ENCODE measurements at regions not wholly inside any gene's neighbourhood (a gene's known extent, or its start where the extent isn't known, plus 50 kb on each side); places are given as distances from the start of the nearest gene placed in this dataset.
A peak's percentile ranks its signal among the peaks of the same experiment; 100 is the strongest.

GRCh38 chr18:44123743-44124142 lies 556.9 kb upstream of the SETBP1 start:
- no peak for DNase-seq

GRCh38 chr18:44125446-44125845 lies 555.2 kb upstream of the SETBP1 start:
- ATAC-seq (ENCODE audit: poor library complexity) (no peak), DNase-seq (no peak)
- intact Hi-C loops (cut with DNase I) = no loop called here

More at GRCh38 chr18:44123743-44124142, 556.9 kb upstream of the SETBP1 start:
- intact Hi-C loops (cut with DNase I) = no loop called here
- ATAC-seq (ENCODE audit: poor library complexity) = no peak

DNA sequence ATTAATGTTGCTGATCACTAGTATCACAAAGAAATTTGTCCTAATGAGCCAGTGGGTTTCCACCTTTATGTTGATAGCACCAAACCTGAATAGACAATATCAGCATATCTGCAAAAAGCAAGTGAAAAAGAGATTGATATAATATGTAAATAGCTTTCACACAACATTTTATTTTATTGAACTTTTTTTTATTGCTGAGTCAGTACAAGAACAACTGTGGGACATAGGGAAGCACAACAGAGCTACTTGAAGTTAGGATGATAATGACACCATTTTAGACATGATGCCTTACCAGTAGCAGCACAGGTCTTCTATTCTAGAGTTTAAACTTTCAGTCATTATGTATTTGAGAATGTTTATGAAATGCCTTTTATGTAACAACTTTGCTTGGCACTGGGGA lies 554.1 kb upstream of the SETBP1 start:
- DNase-seq (no peak), ATAC-seq (ENCODE audit: poor library complexity) (no peak)
- intact Hi-C loops (cut with DNase I) = no loop called here

DNA sequence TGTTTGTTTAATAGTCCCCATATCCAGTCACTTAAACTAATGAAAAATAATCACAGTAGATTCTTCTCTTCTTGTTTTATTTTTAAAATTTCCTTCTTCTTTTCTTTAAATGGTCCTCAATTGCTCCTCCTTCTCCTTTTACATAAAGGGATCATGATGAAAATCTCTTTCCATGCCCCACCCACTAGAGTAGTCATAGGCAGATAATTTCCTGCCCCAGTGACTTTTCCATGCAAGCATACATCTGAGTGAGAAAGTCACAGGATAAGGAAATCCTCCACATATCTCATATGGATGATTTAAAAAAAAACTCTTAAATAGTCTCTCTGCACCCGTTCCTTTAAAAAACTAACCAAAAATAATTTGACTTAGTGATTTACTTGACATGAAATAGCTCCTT lies 552.3 kb upstream of the SETBP1 start:
- ATAC-seq (ENCODE audit: poor library complexity) (no peak), DNase-seq (no peak)
- intact Hi-C loops (cut with DNase I) = no loop called here

DNA sequence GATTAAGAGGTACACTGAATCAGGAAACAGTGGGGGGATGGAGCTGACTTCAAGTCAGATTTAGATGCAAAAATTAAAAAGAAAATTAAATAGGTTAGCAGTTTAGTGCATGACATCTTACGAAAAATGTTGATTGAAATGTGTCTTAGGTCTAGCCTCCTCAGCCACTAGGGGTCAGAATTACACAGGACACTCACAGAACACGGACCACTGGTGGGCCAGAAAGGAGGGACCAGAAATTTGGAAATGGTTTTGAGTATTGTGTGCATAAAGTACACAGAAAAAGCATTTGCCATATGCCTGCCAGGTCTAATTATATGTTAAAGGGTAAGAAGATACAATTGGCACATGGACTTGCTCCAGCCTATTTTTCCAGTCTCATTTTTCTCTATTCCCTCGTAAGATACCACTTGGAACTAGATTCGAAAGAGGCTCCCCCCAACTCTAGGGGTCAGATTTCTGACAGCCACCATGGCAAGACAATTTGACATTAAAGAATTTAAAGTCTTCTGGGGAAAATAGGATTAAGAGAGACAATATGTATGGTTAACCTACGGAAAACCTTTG lies 550.2 kb upstream of the SETBP1 start:
- intact Hi-C loops (cut with DNase I) = loop anchor here (10.0 kb wide), 1 partner anchor 204 kb away; no protein-coding TSS in a partner anchor
- DNase-seq (no peak), ATAC-seq (ENCODE audit: poor library complexity) (peak; percentile 64)

- intact Hi-C loops (cut with DNase I) = loop anchor here (10.0 kb wide), 1 partner anchor 201 kb away; no protein-coding TSS in a partner anchor
- DNase-seq (no peak), ATAC-seq (ENCODE audit: poor library complexity) (no peak)
Measured at GRCh38 chr18:44133483-44133882, 547.2 kb upstream of the SETBP1 start.

- DNase-seq (no peak), ATAC-seq (ENCODE audit: poor library complexity) (no peak)
- intact Hi-C loops (cut with DNase I) = loop anchor here (10.0 kb wide), 1 partner anchor 200 kb away; no protein-coding TSS in a partner anchor
Measured at GRCh38 chr18:44134447-44134846, 546.2 kb upstream of the SETBP1 start.

DNA sequence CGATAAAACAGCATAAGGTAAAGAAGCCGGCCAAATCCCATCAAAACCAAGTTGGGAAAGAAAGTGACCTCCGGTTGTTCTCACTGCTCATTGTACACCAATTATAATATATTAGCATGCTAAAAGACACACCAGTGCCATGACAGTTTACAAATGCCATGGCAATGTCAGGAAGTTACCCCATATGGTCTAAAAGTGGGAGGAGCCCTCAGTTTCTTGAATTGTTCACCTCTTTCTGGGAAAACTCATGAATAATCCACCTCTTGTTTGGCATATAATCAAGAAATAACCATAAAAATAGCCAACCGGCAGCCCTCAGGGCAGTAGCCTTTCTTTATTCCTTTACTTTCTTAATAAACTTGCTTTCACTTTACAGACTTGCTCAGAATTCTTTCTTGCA lies 544.9 kb upstream of the SETBP1 start:
- ATAC-seq (ENCODE audit: poor library complexity) = no peak
- intact Hi-C loops (cut with DNase I) = loop anchor here (10.0 kb wide), 1 partner anchor 199 kb away; no protein-coding TSS in a partner anchor
- DNase-seq = no peak

- intact Hi-C loops (cut with DNase I) = loop anchor here (10.0 kb wide), 1 partner anchor 198 kb away; no protein-coding TSS in a partner anchor
- DNase-seq = no peak
- no peak for ATAC-seq (ENCODE audit: poor library complexity)
Measured at GRCh38 chr18:44136326-44136725, 544.4 kb upstream of the SETBP1 start.

DNA sequence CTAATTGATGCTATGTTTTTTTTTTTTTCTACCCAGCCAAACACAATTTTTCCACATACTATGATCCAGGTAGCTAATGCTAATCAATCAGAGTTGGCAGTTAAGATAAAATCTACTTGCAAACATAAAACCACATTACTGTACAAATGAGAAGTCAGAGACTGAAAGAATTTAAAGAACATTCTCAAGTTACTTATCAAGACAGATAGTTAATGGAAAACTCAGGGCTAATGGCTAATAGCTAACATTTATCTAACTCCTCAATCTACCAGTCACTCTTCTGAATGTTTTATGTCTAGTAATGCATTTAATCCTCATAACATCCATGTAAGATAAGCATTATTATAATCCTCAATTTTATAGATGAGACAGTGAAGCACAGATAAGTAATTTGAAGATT lies 537.6 kb upstream of the SETBP1 start:
- DNase-seq (no peak), ATAC-seq (ENCODE audit: poor library complexity) (no peak)
- intact Hi-C loops (cut with DNase I) = no loop called here

DNA sequence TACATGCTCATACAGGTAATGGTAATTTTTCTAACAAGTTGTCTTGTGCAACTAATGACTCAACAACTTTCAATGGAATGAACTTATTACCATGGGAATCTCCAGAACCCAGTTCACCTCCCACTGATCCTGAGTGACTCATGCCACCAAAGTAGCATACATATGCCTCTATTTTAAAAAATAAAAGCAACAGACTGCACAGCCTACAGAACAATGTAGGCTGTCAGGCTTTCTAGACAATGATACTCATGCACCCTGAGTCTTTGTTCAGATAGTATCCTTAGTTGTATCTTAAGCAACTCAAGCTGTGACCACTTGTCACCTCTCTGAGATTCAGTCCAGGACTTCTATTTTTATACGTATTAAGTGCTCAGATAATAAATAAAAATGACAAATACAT lies 531.0 kb upstream of the SETBP1 start:
- DNase-seq = no peak
- intact Hi-C loops (cut with DNase I) = no loop called here
- peak; percentile 71 for ATAC-seq (ENCODE audit: poor library complexity)

DNA sequence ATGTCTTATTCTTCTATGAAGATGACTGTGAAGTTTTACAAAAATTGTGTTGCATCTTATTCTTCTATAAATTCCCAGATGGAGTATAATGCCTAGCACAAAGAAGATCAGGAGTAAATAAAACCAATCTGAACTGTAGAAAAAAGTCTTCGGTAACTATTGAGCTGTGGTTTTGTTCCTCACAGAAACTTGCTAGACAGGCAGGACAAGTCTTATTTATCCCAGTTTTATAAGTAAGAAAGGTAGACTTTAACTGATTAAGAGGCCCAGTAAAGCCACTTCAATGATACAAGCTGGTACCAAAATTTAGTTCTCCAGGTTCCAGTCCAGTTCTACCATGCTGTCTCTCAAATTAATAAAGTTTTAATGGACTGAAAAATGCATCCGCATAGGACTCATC lies 526.7 kb upstream of the SETBP1 start:
- intact Hi-C loops (cut with DNase I) = no loop called here
- ATAC-seq (ENCODE audit: poor library complexity) = no peak
- no peak for DNase-seq

DNA sequence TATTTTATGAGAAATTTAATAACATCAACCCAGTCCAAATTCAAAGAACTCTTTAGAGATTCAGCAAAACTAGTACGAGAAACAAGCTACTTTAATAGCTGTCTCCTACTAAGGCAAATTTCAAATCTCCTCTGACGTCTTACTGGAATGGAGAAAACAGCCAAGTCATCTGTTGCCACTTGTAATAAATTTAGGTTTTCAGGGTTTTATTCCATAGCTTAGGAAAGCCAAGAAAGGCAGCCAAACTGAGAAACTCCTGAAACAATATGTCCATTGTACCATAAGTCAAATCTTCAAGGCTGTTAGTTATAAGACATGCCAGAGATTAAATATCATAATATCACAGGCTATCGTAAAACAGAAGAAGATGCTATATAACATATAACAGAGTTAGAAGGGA lies 524.6 kb upstream of the SETBP1 start:
- DNase-seq = no peak

GRCh38 chr18:44156776-44157335 lies 523.8 kb upstream of the SETBP1 start:
- DNase-seq = no peak
- no peak for ATAC-seq (ENCODE audit: poor library complexity)
- intact Hi-C loops (cut with DNase I) = no loop called here

More for the DNA sequence above, 524.6 kb upstream of the SETBP1 start:
- intact Hi-C loops (cut with DNase I) = no loop called here
- no peak for ATAC-seq (ENCODE audit: poor library complexity)

- DNase-seq = no peak
- intact Hi-C loops (cut with DNase I) = no loop called here
- ATAC-seq (ENCODE audit: poor library complexity) = no peak
Measured at GRCh38 chr18:44170208-44170880, 510.3 kb upstream of the SETBP1 start.

GRCh38 chr18:44171301-44171700 lies 509.4 kb upstream of the SETBP1 start:
- DNase-seq (no peak), ATAC-seq (ENCODE audit: poor library complexity) (no peak)
- intact Hi-C loops (cut with DNase I) = no loop called here

GRCh38 chr18:44175891-44176290 lies 504.8 kb upstream of the SETBP1 start:
- DNase-seq (no peak), ATAC-seq (ENCODE audit: poor library complexity) (no peak)
- intact Hi-C loops (cut with DNase I) = no loop called here

DNA sequence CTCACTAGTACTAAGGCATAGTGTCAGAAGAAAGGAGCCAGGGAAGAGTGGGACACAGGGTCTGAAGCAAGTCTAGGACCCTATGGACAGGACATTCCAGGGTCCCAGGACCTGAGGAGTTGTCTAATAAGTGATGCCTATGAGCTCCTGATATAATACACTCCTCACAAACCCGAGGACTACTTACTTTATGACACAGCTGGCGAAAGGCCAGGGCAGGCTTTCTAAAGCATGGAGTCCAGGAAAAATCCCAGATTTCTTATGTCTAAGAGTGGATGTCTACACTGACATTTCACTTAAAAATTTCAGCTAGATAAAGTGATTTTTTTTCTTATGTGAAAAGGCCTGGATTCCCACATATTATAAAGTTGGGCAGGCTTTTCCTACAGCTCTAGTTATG lies 502.2 kb upstream of the SETBP1 start:
- DNase-seq (peak; percentile 37), ATAC-seq (ENCODE audit: poor library complexity) (no peak)
- intact Hi-C loops (cut with DNase I) = no loop called here

- DNase-seq = no peak
- no peak for ATAC-seq (ENCODE audit: poor library complexity)
- intact Hi-C loops (cut with DNase I) = no loop called here
Measured at GRCh38 chr18:44179693-44180092, 501.0 kb upstream of the SETBP1 start.

GRCh38 chr18:44180683-44181082 lies 500.0 kb upstream of the SETBP1 start:
- intact Hi-C loops (cut with DNase I) = no loop called here
- no peak for DNase-seq
- ATAC-seq (ENCODE audit: poor library complexity) = peak; percentile 60

Measured in Right ventricle myocardium superior (tissue), 1 donor.